H1 (cell line): ENCODE measurements at regions not wholly inside any gene's neighbourhood (a gene's known extent, or its start where the extent isn't known, plus 50 kb on each side); places are given as distances from the start of the nearest gene placed in this dataset.

ENCODE experiments used
- CTCF ChIA-PET: fragments of 300-600 bp; sonication (Branson Sonifier 250); formaldehyde crosslinking; loops from one replicate; lab custom pipeline; 2021; ENCODE audit not compliant: partially characterized antibody; lab: Charles Lee
- POLR2A ChIA-PET: fragments of 300-600 bp; sonication (Branson Sonifier 250); formaldehyde crosslinking; loops from one replicate; lab custom pipeline; 2021; ENCODE audit warnings: inconsistent platforms; ENCODE audit not compliant: partially characterized antibody; lab: Charles Lee
- DNase-seq, 2 experiments: peaks; one replicate each; pipeline versions ENCODE4 v3.0.0 to v3.0.0-alpha.2; 2010 to 2022; ENCODE audit warnings: low spot score in 2 of 2, low read depth in 1 of 2, mixed read lengths in 1 of 2
- FAIRE-seq: peaks from 2 replicates; lab custom pipeline; 2011; peaks lifted over from hg19 to GRCh38; lab: Jason Lieb, UNC
- H2AFZ ChIP-seq: 2 replicates; pipeline ENCODE4 v1.8.1; 2012; ENCODE audit warnings: low read length, inconsistent platforms
- H2AK5ac ChIP-seq: 2 replicates; pipeline ENCODE4 v1.6.1; 2013; ENCODE audit warnings: low read depth, low read length
- H2BK120ac ChIP-seq: replicated peaks from 2 replicates; pipeline ENCODE3; 2013; ENCODE audit warnings: low read depth, low read length, inconsistent platforms
- H2BK12ac ChIP-seq: 2 replicates; pipeline ENCODE4 v1.6.1; 2013; ENCODE audit warnings: low read depth, low read length
- H2BK15ac ChIP-seq: 2 replicates; pipeline ENCODE4 v1.6.1; 2013; ENCODE audit warnings: low read length
- H2BK20ac ChIP-seq: 2 replicates; pipeline ENCODE4 v1.6.1; 2013; ENCODE audit warnings: low read length
- H2BK5ac ChIP-seq: 2 replicates; pipeline ENCODE4 v1.6.1; 2013; ENCODE audit warnings: low read depth, low read length
- H3K14ac ChIP-seq: 2 replicates; pipeline ENCODE4 v1.6.1; 2013; ENCODE audit warnings: inconsistent platforms; ENCODE audit not compliant: insufficient read length
- H3K18ac ChIP-seq: 2 replicates; pipeline ENCODE4 v1.6.1; 2013; ENCODE audit warnings: low read length; ENCODE audit errors: extremely low read depth
- H3K23ac ChIP-seq: 2 replicates; pipeline ENCODE4 v1.6.1; 2013; ENCODE audit warnings: inconsistent platforms; ENCODE audit not compliant: insufficient read length
- H3K23me2 ChIP-seq: 2 replicates; pipeline ENCODE4 v1.6.1; 2013; ENCODE audit warnings: low read depth, low read length
- H3K27ac ChIP-seq: 2 replicates; pipeline ENCODE4 v1.6.1; 2011; ENCODE audit warnings: low read depth, low read length, inconsistent platforms
- H3K27me3 ChIP-seq, 4 experiments: replicated peaks in 1 of 4; 1 replicate in 1 of 4; 2 replicates in 3 of 4; pipeline versions ENCODE4 v1.6.1 to v1.8.1; 2011 to 2013; ENCODE audit warnings: low read length in 3 of 4, mild to moderate bottlenecking in 3 of 4, inconsistent platforms in 2 of 4, mixed read lengths in 2 of 4, moderate library complexity in 1 of 4; ENCODE audit not compliant: control insufficient read depth in 3 of 4, insufficient read depth in 3 of 4; ENCODE audit errors: extremely low read depth in 1 of 4
- H3K36me3 ChIP-seq, 4 experiments: 2 replicates each; pipeline versions ENCODE4 v1.6.1 to v1.8.1; 2011 to 2013; ENCODE audit warnings: mild to moderate bottlenecking in 4 of 4, low read length in 3 of 4, moderate library complexity in 2 of 4, control low read depth in 1 of 4, inconsistent platforms in 1 of 4; ENCODE audit not compliant: insufficient read depth in 4 of 4, control insufficient read depth in 2 of 4
- H3K4ac ChIP-seq: replicated peaks from 2 replicates; pipeline ENCODE3; 2013; ENCODE audit warnings: low read length, low read depth, mixed read lengths, inconsistent platforms; ENCODE audit not compliant: insufficient read length
- H3K4me1 ChIP-seq, 4 experiments: replicated peaks in 1 of 4; 1 replicate in 1 of 4; 2 replicates in 3 of 4; pipeline versions ENCODE4 v1.6.1 to v1.8.1; 2011 to 2013; ENCODE audit warnings: low read length in 3 of 4, inconsistent platforms in 2 of 4, mixed read lengths in 1 of 4; ENCODE audit not compliant: insufficient read depth in 4 of 4, control insufficient read depth in 3 of 4
- H3K4me2 ChIP-seq, 2 experiments: 2 replicates each; pipeline versions ENCODE4 v1.6.1 to v1.8.1; 2011 to 2013; ENCODE audit warnings: low read depth in 2 of 2, low read length in 2 of 2, control low read depth in 1 of 2, inconsistent platforms in 1 of 2, mild to moderate bottlenecking in 1 of 2; ENCODE audit not compliant: insufficient read depth in 1 of 2
- H3K4me3 ChIP-seq, 4 experiments: fragments of 200-600, 300-600 bp in 1 of 4; sonication (generic), shearing (Covaris generic), sonication (Bioruptor Twin) in 1 of 4; 2 replicates each; pipeline versions ENCODE4 v1.5.1 to v1.8.1; 2011 to 2016; ENCODE audit warnings: low read length in 4 of 4, low read depth in 3 of 4, control low read depth in 2 of 4, inconsistent platforms in 2 of 4, mild to moderate bottlenecking in 2 of 4, mixed read lengths in 1 of 4, moderate library complexity in 1 of 4; ENCODE audit not compliant: insufficient read depth in 2 of 4; ENCODE audit errors: extremely low read depth in 1 of 4
- H3K56ac ChIP-seq: replicated peaks from 2 replicates; pipeline ENCODE3; 2013; ENCODE audit warnings: low read depth, mild to moderate bottlenecking, mixed read lengths, low read length, inconsistent platforms; ENCODE audit not compliant: insufficient read length
- H3K79me1 ChIP-seq: 2 replicates; pipeline ENCODE4 v1.6.1; 2013; ENCODE audit warnings: low read depth, low read length, control low read depth
- H3K79me2 ChIP-seq, 2 experiments: 2 replicates each; pipeline versions ENCODE4 v1.6.1 to v1.8.1; 2012 to 2013; ENCODE audit warnings: low read length in 2 of 2, mild to moderate bottlenecking in 2 of 2, inconsistent platforms in 1 of 2; ENCODE audit not compliant: insufficient read depth in 2 of 2, control insufficient read depth in 1 of 2
- H3K9ac ChIP-seq, 4 experiments: replicated peaks in 1 of 4; 1 replicate in 1 of 4; 2 replicates in 3 of 4; pipeline versions ENCODE4 v1.6.1 to v1.8.1; 2011 to 2013; ENCODE audit warnings: low read depth in 3 of 4, low read length in 3 of 4, control low read depth in 2 of 4, mild to moderate bottlenecking in 2 of 4, moderate library complexity in 2 of 4, inconsistent platforms in 1 of 4; ENCODE audit errors: extremely low read depth in 1 of 4
- H3K9me3 ChIP-seq, 2 experiments: 2 replicates each; pipeline versions ENCODE4 v1.6.1 to v1.8.1; 2012 to 2013; ENCODE audit warnings: mild to moderate bottlenecking in 2 of 2, moderate library complexity in 2 of 2, control low read depth in 1 of 2, inconsistent platforms in 1 of 2, low read depth in 1 of 2, low read length in 1 of 2, mixed read lengths in 1 of 2; ENCODE audit not compliant: insufficient read depth in 2 of 2
- H4K20me1 ChIP-seq, 2 experiments: replicated peaks in 1 of 2; 2 replicates each; pipeline versions ENCODE3 to v1.8.1; 2011 to 2013; ENCODE audit warnings: inconsistent platforms in 2 of 2, low read length in 2 of 2, mild to moderate bottlenecking in 1 of 2; ENCODE audit not compliant: insufficient read depth in 2 of 2, control insufficient read depth in 1 of 2
- H4K5ac ChIP-seq: 2 replicates; pipeline ENCODE4 v1.6.1; 2013; ENCODE audit warnings: low read length, low read depth, mixed read lengths, inconsistent platforms; ENCODE audit not compliant: insufficient read length
- H4K8ac ChIP-seq: 2 replicates; pipeline ENCODE4 v1.8.0; 2013; ENCODE audit warnings: mild to moderate bottlenecking, moderate library complexity, low read length, inconsistent platforms; ENCODE audit not compliant: insufficient read depth; ENCODE audit errors: extremely low read depth
- H4K91ac ChIP-seq: replicated peaks from 2 replicates; pipeline ENCODE3; 2013; ENCODE audit warnings: low read length, mixed read lengths, inconsistent platforms; ENCODE audit not compliant: insufficient read length
- HDAC6 ChIP-seq: IDR thresholded peaks from one replicate; pipeline ENCODE4 v1.7.1; 2012; ENCODE audit warnings: low read depth, mild to moderate bottlenecking, inconsistent platforms, low read length, moderate library complexity
- TAF7 ChIP-seq: optimal IDR thresholded peaks from 2 replicates; pipeline ENCODE3; 2011; ENCODE audit warnings: low read depth, mild to moderate bottlenecking, inconsistent platforms, low read length, moderate library complexity, borderline replicate concordance
- WGBS, 2 experiments: shearing (Covaris generic) in 1 of 2; methylation state at CpG; one replicate each; pipeline versions ENCODE4 v1.1.6 to v1.1.7; 2013 to 2015; ENCODE audit warnings: low lambda C conversion rate in 2 of 2, mixed read lengths in 2 of 2, inconsistent platforms in 1 of 2, low coverage in 1 of 2, missing lambda C conversion rate in 1 of 2; ENCODE audit not compliant: insufficient replicate concordance in 2 of 2, insufficient coverage in 1 of 2, insufficient read length in 1 of 2; ENCODE audit errors: extremely low coverage in 1 of 2, missing lambda C conversion rate in 1 of 2; 5-methylcytosine and 5-hydroxymethylcytosine counted together

GRCh38 chr5:107251151-107251550 lies 419.6 kb downstream of the EFNA5 start:
- H4K20me1 ChIP-seq = no peaks in the 10 kb centered on the region
- H3K4me1 ChIP-seq = no peaks in the 10 kb centered on the region
- no peaks in the 10 kb centered on the region for H3K36me3 ChIP-seq
- no peak overlapping the region for H3K9ac ChIP-seq
- H2BK20ac ChIP-seq = no peak overlapping the region
- no peak overlapping the region for H2AK5ac ChIP-seq
- no peaks in the 10 kb centered on the region for H3K27me3 ChIP-seq
- FAIRE-seq (peak; percentile 42), DNase-seq (no peak)
- ChIA-PET POLR2A (no interaction called here), CTCF (interaction anchor here (1.3 kb wide), 3 partner anchors 12 to 285 kb away, joined by 3 read pairs; no protein-coding TSS in a partner anchor)
- H3K27ac ChIP-seq = no peak overlapping the region
- H3K9me3 ChIP-seq = no peaks in the 10 kb centered on the region
- H4K5ac ChIP-seq = no peak overlapping the region
- no peak overlapping the region for H3K23ac ChIP-seq
- H2AFZ ChIP-seq = no peak overlapping the region
- WGBS, 2 experiments = 86% methylated on average over 2 of the region's 2 CpGs; no CpG with 5 or more reads in 1 of the 2 experiments
- no peaks in the 10 kb centered on the region for H3K79me2 ChIP-seq
- no peak overlapping the region for H3K18ac ChIP-seq
- H3K56ac ChIP-seq = no peak overlapping the region
- TF ChIP-seq TAF7 = no peak
- no peak for TF ChIP-seq HDAC6
- no peak overlapping the region for H2BK12ac ChIP-seq
- no peak overlapping the region for H4K8ac ChIP-seq
- no peak overlapping the region for H3K4me2 ChIP-seq
- no peaks in the 10 kb centered on the region for H3K79me1 ChIP-seq
- no peak overlapping the region for H2BK5ac ChIP-seq
- no peak overlapping the region for H3K14ac ChIP-seq
- no peaks in the 10 kb centered on the region for H3K23me2 ChIP-seq
- no peak overlapping the region for H4K91ac ChIP-seq
- H2BK120ac ChIP-seq = no peak overlapping the region
- H3K4me3 ChIP-seq = no peak overlapping the region
- no peak overlapping the region for H2BK15ac ChIP-seq
- H3K4ac ChIP-seq = no peak overlapping the region
